HepG2 (cell line): ENCODE measurements at regions not wholly inside any gene's neighbourhood (a gene's known extent, or its start where the extent isn't known, plus 50 kb on each side); places are given as distances from the start of the nearest gene placed in this dataset.

Experiments used
- ATAC-seq: fragments of 200-7000 bp; cut with Tn5 transposase; 3 replicates; pipeline ENCODE4 v1.9.1; 2020; ENCODE audit warnings: mild to moderate bottlenecking, moderate library complexity
- BruUV-seq: library from RNA; stranded (reverse); fragments of 400-500 nt; replicated peaks from 2 replicates; lab custom pipeline; 2021; lab: Mats Ljungman, UMichigan
- CTCF ChIA-PET: fragments of 300-600 bp; formaldehyde crosslinking; extraction: SDS; loops from one replicate; lab custom pipeline; 2021; ENCODE audit warnings: low total read pairs, inconsistent platforms, low intra/inter-chr PET ratio; lab: Yijun Ruan, JAX
- POLR2A ChIA-PET: fragments of 350-600 bp; sonication (Branson Sonifier 250); formaldehyde crosslinking; loops from one replicate; lab custom pipeline; 2020; ENCODE audit warnings: antibody characterized with exemption, inconsistent platforms; lab: Yijun Ruan, JAX
- DNase-seq: peaks from one replicate; pipeline ENCODE4 v3.0.0-alpha.2; 2015; ENCODE audit warnings: low spot score
- FAIRE-seq: peaks from 3 replicates; lab custom pipeline; 2011; peaks lifted over from hg19 to GRCh38; lab: Jason Lieb, UNC
- H2AFZ ChIP-seq: one replicate; pipeline ENCODE4 v1.6.1; 2011; ENCODE audit warnings: low read length, inconsistent platforms
- H3K27ac ChIP-seq: fragments of 300-600 bp; 3 replicates; pipeline ENCODE4 v1.8.0; 2011; ENCODE audit warnings: mixed run types, mild to moderate bottlenecking, mixed read lengths, low read length, inconsistent platforms; ENCODE audit not compliant: insufficient read depth; ENCODE audit errors: extremely low read length
- H3K27me3 ChIP-seq, 2 experiments: fragments of 200-600 bp in 1 of 2; 2 replicates in 1 of 2; 3 replicates in 1 of 2; pipeline versions ENCODE4 v1.6.0 to v1.8.0; 2011; ENCODE audit warnings: low read length in 2 of 2, mild to moderate bottlenecking in 2 of 2, moderate library complexity in 2 of 2, inconsistent platforms in 1 of 2; ENCODE audit not compliant: insufficient read depth in 2 of 2, control insufficient read depth in 1 of 2
- H3K36me3 ChIP-seq, 2 experiments: fragments of 200-600 bp in 1 of 2; replicated peaks in 1 of 2; 2 replicates in 1 of 2; 3 replicates in 1 of 2; pipeline versions ENCODE4 v1.5.1 to v1.8.0; 2011; ENCODE audit warnings: low read length in 2 of 2, inconsistent platforms in 1 of 2; ENCODE audit not compliant: insufficient read depth in 2 of 2, control insufficient read depth in 1 of 2
- H3K4me1 ChIP-seq: 2 replicates; pipeline ENCODE4 v1.5.1; 2012; ENCODE audit warnings: low read length, inconsistent platforms; ENCODE audit not compliant: insufficient read depth
- H3K4me2 ChIP-seq: 2 replicates; pipeline ENCODE4 v1.6.0; 2011; ENCODE audit warnings: low read depth, low read length, inconsistent platforms
- H3K4me3 ChIP-seq, 3 experiments: fragments of 200-600 bp in 1 of 3; sonication (generic), shearing (Covaris generic) in 1 of 3; replicated peaks in 1 of 3; 2 replicates each; pipeline ENCODE4 v1.5.1; 2011 to 2016; ENCODE audit warnings: low read length in 3 of 3, inconsistent platforms in 2 of 3, low read depth in 2 of 3, mild to moderate bottlenecking in 2 of 3, control low read depth in 1 of 3, mixed read lengths in 1 of 3; ENCODE audit not compliant: insufficient read depth in 1 of 3
- H3K79me2 ChIP-seq: one replicate; pipeline ENCODE4 v1.6.1; 2011; ENCODE audit warnings: low read length, inconsistent platforms; ENCODE audit not compliant: insufficient read depth
- H3K9ac ChIP-seq: 2 replicates; pipeline ENCODE4 v1.6.0; 2011; ENCODE audit warnings: mild to moderate bottlenecking, low read depth, low read length, inconsistent platforms; ENCODE audit not compliant: insufficient read depth
- H3K9me3 ChIP-seq: 2 replicates; pipeline ENCODE4 v1.5.1; 2012; ENCODE audit warnings: mild to moderate bottlenecking, low read length
- H4K20me1 ChIP-seq: 2 replicates; pipeline ENCODE4 v1.6.0; 2011; ENCODE audit warnings: inconsistent platforms, mild to moderate bottlenecking, low read length, moderate library complexity; ENCODE audit not compliant: insufficient read depth
- ATF7 ChIP-seq, 2 experiments: fragments of 450-650 bp in 1 of 2; sonication (generic) in 1 of 2; formaldehyde crosslinking in 1 of 2; IDR thresholded peaks; 2 replicates each; pipeline versions ENCODE4 v1.4.0 to v1.6.1; 2016 to 2020; ENCODE audit warnings: antibody characterized with exemption in 1 of 2, mild to moderate bottlenecking in 1 of 2, missing genetic modification reagents in 1 of 2
- CAMTA2 ChIP-seq: sonication (generic); formaldehyde crosslinking; IDR thresholded peaks from 2 replicates; pipeline ENCODE4 v1.4.0; 2020; ENCODE audit warnings: mild to moderate bottlenecking, missing genetic modification reagents, borderline replicate concordance
- CCDC6 ChIP-seq: sonication (generic); formaldehyde crosslinking; IDR thresholded peaks from 2 replicates; pipeline ENCODE4 v1.8.1; 2022; ENCODE audit warnings: mild to moderate bottlenecking, missing genetic modification reagents, moderate library complexity
- DMTF1 ChIP-seq: sonication (generic); formaldehyde crosslinking; IDR thresholded peaks from 2 replicates; pipeline ENCODE4 v1.4.0; 2020; ENCODE audit warnings: mild to moderate bottlenecking, missing genetic modification reagents
- HNRNPUL1 ChIP-seq: fragments of 200-400 bp; formaldehyde crosslinking; IDR thresholded peaks from 2 replicates; pipeline ENCODE4 v1.6.1; 2017; ENCODE audit warnings: low read depth, mild to moderate bottlenecking, low read length, moderate library complexity
- MED13 ChIP-seq: sonication (generic); formaldehyde crosslinking; IDR thresholded peaks from 2 replicates; pipeline ENCODE4 v1.5.0; 2020; ENCODE audit warnings: missing genetic modification reagents
- MEF2D ChIP-seq: sonication (generic); formaldehyde crosslinking; IDR thresholded peaks from 2 replicates; pipeline ENCODE4 v1.5.1; 2020; ENCODE audit warnings: mild to moderate bottlenecking, missing genetic modification reagents
- MNT ChIP-seq: fragments of 450-650 bp; IDR thresholded peaks from 2 replicates; pipeline ENCODE4 v1.6.1; 2016
- NFE2 ChIP-seq: sonication (generic); formaldehyde crosslinking; IDR thresholded peaks from 2 replicates; pipeline ENCODE4 v1.4.0; 2020; ENCODE audit warnings: missing genetic modification reagents
- REL ChIP-seq: sonication (generic); formaldehyde crosslinking; conservative IDR thresholded peaks from 2 replicates; pipeline ENCODE4 v1.8.0; 2022; ENCODE audit warnings: mild to moderate bottlenecking, missing genetic modification reagents, moderate library complexity
- TFE3 ChIP-seq: IDR thresholded peaks from 2 replicates; pipeline ENCODE4 v1.6.1; 2016
- TP53 ChIP-seq: sonication (generic); formaldehyde crosslinking; conservative IDR thresholded peaks from 2 replicates; pipeline ENCODE4 v1.4.0; 2020; ENCODE audit warnings: missing genetic modification reagents
- XRCC5 ChIP-seq: fragments of 200-400 bp; formaldehyde crosslinking; optimal IDR thresholded peaks from 2 replicates; pipeline ENCODE3; 2017; ENCODE audit warnings: mild to moderate bottlenecking, low read length
- ZC3H13 ChIP-seq: sonication (generic); formaldehyde crosslinking; IDR thresholded peaks from 2 replicates; pipeline ENCODE4 v1.8.1; 2023; ENCODE audit warnings: mild to moderate bottlenecking, missing genetic modification reagents, moderate library complexity
- ZFP62 ChIP-seq: sonication (generic); formaldehyde crosslinking; IDR thresholded peaks from 2 replicates; pipeline ENCODE4 v1.4.0; 2020; ENCODE audit warnings: missing genetic modification reagents
- ZFY ChIP-seq: sonication (generic); formaldehyde crosslinking; IDR thresholded peaks from 2 replicates; pipeline ENCODE4 v1.4.0; 2020; ENCODE audit warnings: missing genetic modification reagents
- ZKSCAN8 ChIP-seq: IDR thresholded peaks from 2 replicates; pipeline ENCODE4 v1.6.1; 2016; ENCODE audit warnings: borderline replicate concordance, missing genetic modification reagents, missing compliant biosample characterization
- ZNF10 ChIP-seq: sonication (generic); formaldehyde crosslinking; IDR thresholded peaks from 2 replicates; pipeline ENCODE4 v1.4.0; 2020; ENCODE audit warnings: mild to moderate bottlenecking, low read depth, missing genetic modification reagents, borderline replicate concordance
- ZNF20 ChIP-seq: sonication (generic); formaldehyde crosslinking; IDR thresholded peaks from 2 replicates; pipeline ENCODE4 v1.4.0; 2020; ENCODE audit warnings: mild to moderate bottlenecking, moderate library complexity, missing genetic modification reagents
- ZNF713 ChIP-seq: sonication (generic); formaldehyde crosslinking; IDR thresholded peaks from 2 replicates; pipeline ENCODE4 v1.4.0; 2020; ENCODE audit warnings: mild to moderate bottlenecking, missing genetic modification reagents
- WGBS: methylation state at CpG from one replicate; pipeline ENCODE4 v1.1.6; 2017; ENCODE audit warnings: low lambda C conversion rate; 5-methylcytosine and 5-hydroxymethylcytosine counted together
- in situ Hi-C: cut with HindIII; loops from 2 replicates; pipeline ENCODE4 v1.10.0; 2017; ENCODE audit warnings: low pct_unique_long_range_greater_than_20kb; ENCODE audit not compliant: extremely low pct_ligation_motif_present
- intact Hi-C: fragments of 100-400 bp; cut with micrococcal nuclease; formaldehyde crosslinking; loops from one replicate; pipeline ENCODE4 v1.10.0; 2022; ENCODE audit not compliant: unreplicated experiment

GRCh38 chr2:138997856-138998517 is 217.8 kb upstream of the NXPH2 start:
- Histone ChIP-seq H3K4me1 (no peaks in the 10 kb centered on the region), H2AFZ (no peak overlapping the region), H3K27ac (no peak overlapping the region), H3K79me2 (no peaks in the 10 kb centered on the region), H3K4me3 (no peak overlapping the region), H4K20me1 (no peaks in the 10 kb centered on the region)
- no peak for DNase-seq
- no peak for ATAC-seq
- intact Hi-C loops, result no loop called here
- WGBS, result under 1% methylated on average over 3 of the region's 3 CpGs
- in situ Hi-C loops, result no loop called here
- no peak for FAIRE-seq
- POLR2A ChIA-PET, result no interaction called here
- TF ChIP-seq ZC3H13 (CRISPR knock-in tag) (no peak), REL (CRISPR knock-in tag) (no peak), MED13 (no peak), TP53 (CRISPR knock-in tag) (no peak), ZFY (CRISPR knock-in tag) (no peak), ZNF713 (CRISPR knock-in tag) (no peak), ATF7 (IDR thresholded peaks at IDR 0.05) (no peak), ATF7 (CRISPR knock-in tag; IDR thresholded peaks at IDR 0.05) (no peak), MEF2D (CRISPR knock-in tag) (no peak), NFE2 (CRISPR knock-in tag) (no peak), ZKSCAN8 (no peak), ZNF20 (CRISPR knock-in tag) (no peak), MNT (no peak), CAMTA2 (CRISPR knock-in tag) (no peak), HNRNPUL1 (no peak), CCDC6 (no peak), DMTF1 (CRISPR knock-in tag) (no peak), TFE3 (CRISPR knock-in tag) (no peak), XRCC5 (no peak), ZNF10 (CRISPR knock-in tag) (no peak), ZFP62 (no peak)
- TF ChIP-seq, all 625 proteins: peak for 0
- H3K9ac ChIP-seq, result no peak overlapping the region
- no peak overlapping the region for H3K4me2 ChIP-seq
- CTCF ChIA-PET, result no interaction called here
- no peaks in the 10 kb centered on the region for H3K27me3 ChIP-seq
- no peaks in the 10 kb centered on the region for H3K9me3 ChIP-seq
- BruUV-seq, result no TSS peak
- H3K36me3 ChIP-seq, result no peaks in the 10 kb centered on the region
